HepG2 (cell line): ENCODE measurements at regions not wholly inside any gene's neighbourhood (a gene's known extent, or its start where the extent isn't known, plus 50 kb on each side); places are given as distances from the start of the nearest gene placed in this dataset.

Experiments used
- CERS6 ChIP-seq: sonication (generic); formaldehyde crosslinking; IDR thresholded peaks from 2 replicates; pipeline ENCODE4 v1.5.0; 2020; ENCODE audit warnings: missing genetic modification reagents
- KDM5B ChIP-seq: sonication (generic); formaldehyde crosslinking; IDR thresholded peaks from 2 replicates; pipeline ENCODE4 v1.4.0; 2020; ENCODE audit warnings: missing genetic modification reagents, mild to moderate bottlenecking, borderline replicate concordance
- KMT2B ChIP-seq: IDR thresholded peaks from 2 replicates; pipeline ENCODE4 v1.6.1; 2016; ENCODE audit warnings: missing genetic modification reagents, missing compliant biosample characterization
- MED13 ChIP-seq: sonication (generic); formaldehyde crosslinking; IDR thresholded peaks from 2 replicates; pipeline ENCODE4 v1.5.0; 2020; ENCODE audit warnings: missing genetic modification reagents
- NR2F1 ChIP-seq, 2 experiments: fragments of 450-650 bp in 1 of 2; formaldehyde crosslinking in 1 of 2; IDR thresholded peaks; 2 replicates each; pipeline versions ENCODE4 v1.5.0 to v1.6.1; 2016 to 2020; ENCODE audit warnings: mild to moderate bottlenecking in 1 of 2, missing compliant biosample characterization in 1 of 2, missing genetic modification reagents in 1 of 2, moderate library complexity in 1 of 2
- PCBP1 ChIP-seq: fragments of 200-400 bp; formaldehyde crosslinking; IDR thresholded peaks from 2 replicates; pipeline ENCODE4 v1.6.1; 2017; ENCODE audit warnings: mild to moderate bottlenecking, low read depth, low read length, borderline replicate concordance
- REXO4 ChIP-seq: sonication (generic); formaldehyde crosslinking; IDR thresholded peaks from 2 replicates; pipeline ENCODE4 v1.8.0; 2022; ENCODE audit warnings: missing genetic modification reagents, mild to moderate bottlenecking, borderline replicate concordance
- SALL2 ChIP-seq: sonication (generic); formaldehyde crosslinking; IDR thresholded peaks from 2 replicates; pipeline ENCODE4 v1.8.1; 2023; ENCODE audit warnings: mild to moderate bottlenecking, missing genetic modification reagents, inconsistent platforms
- SOX13 ChIP-seq, 3 experiments: fragments of 450-650 bp in 1 of 3; sonication (generic) in 1 of 3; formaldehyde crosslinking in 1 of 3; IDR thresholded peaks in 2 of 3; conservative IDR thresholded peaks in 1 of 3; 2 replicates each; pipeline versions ENCODE4 v1.5.0 to v1.6.1; 2016 to 2020; ENCODE audit warnings: antibody characterized with exemption in 1 of 3, mild to moderate bottlenecking in 1 of 3, missing compliant biosample characterization in 1 of 3, missing genetic modification reagents in 1 of 3, moderate library complexity in 1 of 3
- SUZ12 ChIP-seq: fragments of 150-350 bp; IDR thresholded peaks from 2 replicates; pipeline ENCODE4 v1.6.1; 2014; ENCODE audit warnings: low read depth, low read length
- SYNCRIP ChIP-seq: fragments of 200-400 bp; formaldehyde crosslinking; IDR thresholded peaks from 2 replicates; pipeline ENCODE4 v1.6.1; 2018; ENCODE audit warnings: mild to moderate bottlenecking, low read depth, low read length; ENCODE audit not compliant: insufficient read depth
- TCF7 ChIP-seq: sonication (generic); IDR thresholded peaks from 2 replicates; pipeline ENCODE4 v1.6.1; 2016; ENCODE audit warnings: antibody characterized with exemption, low read depth
- TEAD3 ChIP-seq: optimal IDR thresholded peaks from 2 replicates; pipeline ENCODE3; 2016; ENCODE audit warnings: borderline replicate concordance
- ZBTB7A ChIP-seq: sonication (generic); formaldehyde crosslinking; IDR thresholded peaks from 2 replicates; pipeline ENCODE4 v1.8.0; 2022; ENCODE audit warnings: mild to moderate bottlenecking, missing genetic modification reagents
- ZNF24 ChIP-seq: fragments of 450-650 bp; IDR thresholded peaks from 2 replicates; pipeline ENCODE4 v1.6.1; 2017; ENCODE audit warnings: antibody characterized with exemption, mild to moderate bottlenecking
- ZNF276 ChIP-seq: sonication (generic); formaldehyde crosslinking; IDR thresholded peaks from 2 replicates; pipeline ENCODE4 v1.4.0; 2020; ENCODE audit warnings: mild to moderate bottlenecking, low read depth, missing genetic modification reagents
- ZNF337 ChIP-seq: sonication (generic); formaldehyde crosslinking; IDR thresholded peaks from 2 replicates; pipeline ENCODE4 v1.5.1; 2020; ENCODE audit warnings: missing genetic modification reagents, low read depth, mild to moderate bottlenecking, borderline replicate concordance
- ZNF383 ChIP-seq: sonication (generic); formaldehyde crosslinking; IDR thresholded peaks from 2 replicates; pipeline ENCODE4 v1.4.0; 2020; ENCODE audit warnings: missing genetic modification reagents, mild to moderate bottlenecking, borderline replicate concordance
- ZNF704 ChIP-seq: sonication (generic); formaldehyde crosslinking; IDR thresholded peaks from 2 replicates; pipeline ENCODE4 v1.8.1; 2023; ENCODE audit warnings: mild to moderate bottlenecking, inconsistent platforms, moderate library complexity, missing genetic modification reagents, borderline replicate concordance
- ZNF75D ChIP-seq: sonication (generic); formaldehyde crosslinking; IDR thresholded peaks from 2 replicates; pipeline ENCODE4 v1.8.1; 2023; ENCODE audit warnings: missing genetic modification reagents, mild to moderate bottlenecking, borderline replicate concordance
- ZNF782 ChIP-seq: sonication (generic); formaldehyde crosslinking; IDR thresholded peaks from 2 replicates; pipeline ENCODE4 v1.4.0; 2020; ENCODE audit warnings: missing genetic modification reagents, mild to moderate bottlenecking, borderline replicate concordance
- TF ChIP-seq, protein P1 (sequence below): sonication (generic); formaldehyde crosslinking; IDR thresholded peaks from 2 replicates; pipeline ENCODE4 v1.4.0; 2020; ENCODE audit warnings: missing genetic modification reagents
- TF ChIP-seq, protein P2 (sequence below): sonication (generic); formaldehyde crosslinking; IDR thresholded peaks from 2 replicates; pipeline ENCODE4 v1.4.0; 2020; ENCODE audit warnings: mild to moderate bottlenecking, missing genetic modification reagents

DNA sequence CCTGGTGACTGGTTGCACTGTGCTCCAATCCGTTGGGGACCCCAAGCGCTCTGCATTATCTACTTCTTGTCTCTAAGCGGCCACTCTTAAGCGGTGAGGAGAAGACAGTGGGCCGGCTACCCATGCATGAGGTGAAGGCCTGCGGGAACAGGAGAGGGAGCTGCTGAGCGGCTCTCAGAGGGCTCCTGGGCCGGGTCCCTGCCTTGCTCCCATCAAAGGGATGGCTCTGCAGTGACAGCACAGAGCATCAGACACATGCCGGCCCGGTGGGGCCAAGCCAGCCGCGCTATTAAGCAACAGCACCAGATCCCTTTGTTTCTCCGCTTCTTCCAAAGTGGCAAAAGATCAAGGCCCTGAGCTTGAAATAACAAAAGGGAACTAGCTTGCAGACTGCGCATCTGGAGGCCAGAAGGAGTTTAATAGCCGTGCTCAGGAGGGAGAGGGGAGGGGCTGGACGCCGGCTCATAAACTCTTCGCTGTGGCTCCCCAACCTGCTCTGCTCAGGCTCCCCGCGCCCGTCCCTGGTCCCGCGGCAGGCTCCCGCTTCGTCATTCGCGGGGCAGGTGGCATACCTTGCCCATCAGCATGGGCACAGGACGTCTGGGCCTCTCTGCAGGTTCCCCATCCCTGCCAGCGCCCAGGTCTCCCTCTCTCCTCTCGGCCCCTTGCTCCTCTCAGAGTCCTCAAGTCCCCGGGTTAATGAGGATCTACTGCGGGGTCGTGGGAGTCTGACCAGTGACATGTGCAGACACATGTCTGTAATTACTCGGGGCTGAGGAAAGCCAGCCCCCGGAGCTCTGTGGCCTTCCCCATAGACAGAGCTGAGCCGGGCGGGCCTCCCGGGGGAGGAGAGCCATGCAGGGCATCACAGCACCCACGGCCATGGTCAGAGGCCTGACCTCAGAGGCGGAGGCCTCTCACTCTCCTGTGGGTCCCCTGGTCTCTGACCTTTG is 96.7 kb downstream of the ASB1 start (continued):
- TF ChIP-seq, protein P1, sequence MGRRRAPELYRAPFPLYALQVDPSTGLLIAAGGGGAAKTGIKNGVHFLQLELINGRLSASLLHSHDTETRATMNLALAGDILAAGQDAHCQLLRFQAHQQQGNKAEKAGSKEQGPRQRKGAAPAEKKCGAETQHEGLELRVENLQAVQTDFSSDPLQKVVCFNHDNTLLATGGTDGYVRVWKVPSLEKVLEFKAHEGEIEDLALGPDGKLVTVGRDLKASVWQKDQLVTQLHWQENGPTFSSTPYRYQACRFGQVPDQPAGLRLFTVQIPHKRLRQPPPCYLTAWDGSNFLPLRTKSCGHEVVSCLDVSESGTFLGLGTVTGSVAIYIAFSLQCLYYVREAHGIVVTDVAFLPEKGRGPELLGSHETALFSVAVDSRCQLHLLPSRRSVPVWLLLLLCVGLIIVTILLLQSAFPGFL (CRISPR knock-in tag), result no peak
- TF ChIP-seq NR2F1 (CRISPR knock-in tag; IDR thresholded peaks at IDR 0.05) (peak in 1 of 2 experiments; percentile 56; a peak in 1 of 4 replicates), TCF7 (peak; percentile 91), SALL2 (CRISPR knock-in tag) (peak; percentile 81), ZNF75D (CRISPR knock-in tag) (no peak), TEAD3 (CRISPR knock-in tag) (peak; percentile 81), KDM5B (no peak; the same call in 1 of the 2 replicates), SYNCRIP (no peak), ZNF276 (CRISPR knock-in tag) (no peak), ZNF337 (CRISPR knock-in tag) (no peak), MED13 (0 out of 2 replicates have a peak, but pooled peaks have one; percentile 55), SOX13 (IDR thresholded peaks at IDR 0.05) (peak; percentile 78), SOX13 (CRISPR knock-in tag; conservative IDR thresholded peaks at IDR 0.05 in 1 of 2, IDR thresholded peaks at IDR 0.05 in 1 of 2) (peak in 1 of 2 experiments; percentile 96; a peak in 2 of 4 replicates), ZNF383 (0 out of 2 replicates have a peak, but pooled peaks have one; percentile 41), ZNF704 (CRISPR knock-in tag) (0 out of 2 replicates have a peak, but pooled peaks have one; percentile 84), SUZ12 (no peak), KMT2B (CRISPR knock-in tag) (no peak), REXO4 (CRISPR knock-in tag) (no peak), ZNF782 (CRISPR knock-in tag) (peak; percentile 60; the same call in 1 of the 2 replicates), CERS6 (CRISPR knock-in tag) (no peak), ZBTB7A (no peak), PCBP1 (no peak), ZNF24 (0 out of 2 replicates have a peak, but pooled peaks have one; percentile 26)
- TF ChIP-seq, protein P2, sequence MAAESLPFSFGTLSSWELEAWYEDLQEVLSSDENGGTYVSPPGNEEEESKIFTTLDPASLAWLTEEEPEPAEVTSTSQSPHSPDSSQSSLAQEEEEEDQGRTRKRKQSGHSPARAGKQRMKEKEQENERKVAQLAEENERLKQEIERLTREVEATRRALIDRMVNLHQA (CRISPR knock-in tag), result no peak
